NCI-H128 (cell line): ENCODE measurements at regions not wholly inside any gene's neighbourhood (a gene's known extent, or its start where the extent isn't known, plus 50 kb on each side); places are given as distances from the start of the nearest gene placed in this dataset.

Source experiments
- DNase-seq: peaks from one replicate; lab custom pipeline; 2025; ENCODE audit not compliant: unreplicated experiment; lab: John Stamatoyannopoulos, UW

DNA sequence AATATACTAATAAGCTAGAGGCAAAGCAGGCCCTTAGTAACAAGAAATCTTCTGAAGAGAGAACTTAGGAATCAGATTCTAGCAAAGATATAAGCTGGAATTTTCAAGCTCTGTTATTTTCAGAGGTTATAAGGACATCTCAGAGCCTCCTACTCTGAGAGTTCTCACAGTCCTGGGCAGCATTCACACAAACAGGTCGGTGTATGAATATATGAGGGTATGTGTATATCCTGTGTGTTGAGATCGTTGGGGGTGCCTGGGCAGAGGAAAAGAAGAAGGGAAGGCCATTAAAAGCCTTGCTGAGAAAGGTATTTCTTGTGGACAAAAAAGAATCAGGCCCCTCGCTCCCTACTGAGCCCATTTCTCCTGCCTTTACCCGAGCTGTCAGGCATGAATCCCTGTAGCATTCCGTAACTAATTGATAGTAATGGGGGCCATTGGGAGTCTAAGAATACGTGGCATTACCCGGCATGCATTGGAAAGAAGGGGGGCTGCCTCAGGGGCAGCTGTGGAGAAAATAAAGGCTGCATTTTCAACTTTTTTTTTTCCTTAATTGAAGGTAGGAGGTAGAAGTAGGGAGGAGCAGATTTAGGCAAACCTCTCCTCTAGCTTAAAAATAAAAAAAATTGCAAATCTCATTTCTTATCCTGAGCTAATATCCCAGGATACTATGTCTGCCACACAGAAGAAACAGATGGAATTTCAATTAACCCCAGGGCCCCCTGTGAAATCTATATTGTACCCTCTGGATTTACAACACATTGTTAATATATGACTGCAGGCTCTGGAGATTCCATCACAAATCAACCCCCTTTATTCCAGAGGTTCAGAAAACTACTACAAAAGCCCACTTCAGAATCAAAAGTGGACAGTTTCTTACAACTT is 103.8 kb downstream of the GTPBP8 start:
- no peak for DNase-seq

GRCh38 chr3:113096188-113096892 is 105.6 kb downstream of the GTPBP8 start:
- DNase-seq = no peak

- no peak for DNase-seq
Observed at GRCh38 chr3:113097960-113098447, 107.2 kb downstream of the GTPBP8 start.

- no peak for DNase-seq
Observed at GRCh38 chr3:113100063-113100462, 109.3 kb downstream of the GTPBP8 start.

GRCh38 chr3:113103588-113103987 is 107.8 kb upstream of the BOC start:
- DNase-seq = no peak

- DNase-seq = no peak
Observed at GRCh38 chr3:113104357-113105092, 106.8 kb upstream of the BOC start.

GRCh38 chr3:113105093-113105449 is 106.3 kb upstream of the BOC start:
- DNase-seq = no peak

GRCh38 chr3:113105966-113106660 is 105.2 kb upstream of the BOC start:
- no peak for DNase-seq

DNA sequence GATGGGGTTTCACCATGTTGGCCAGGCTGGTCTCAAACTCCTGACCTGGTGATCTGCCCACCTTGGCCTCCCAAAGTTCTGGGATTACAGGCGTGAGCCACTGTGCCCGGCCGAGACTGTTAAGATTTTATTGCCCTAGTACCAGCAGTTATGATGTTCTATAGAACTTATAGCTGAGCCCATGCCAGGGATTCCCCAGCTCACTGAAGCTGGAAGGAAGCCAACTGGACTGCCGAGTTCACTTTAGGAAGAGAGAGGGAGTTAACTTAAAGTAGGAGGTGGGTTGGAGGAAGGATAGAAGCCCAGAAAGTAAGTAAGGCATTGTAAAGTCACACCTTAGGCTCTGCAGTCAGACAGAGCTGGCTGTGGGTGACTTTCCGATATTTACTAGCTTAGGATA is 101.1 kb upstream of the BOC start:
- DNase-seq = no peak

GRCh38 chr3:113111011-113111707 is 100.2 kb upstream of the BOC start:
- DNase-seq = no peak

DNA sequence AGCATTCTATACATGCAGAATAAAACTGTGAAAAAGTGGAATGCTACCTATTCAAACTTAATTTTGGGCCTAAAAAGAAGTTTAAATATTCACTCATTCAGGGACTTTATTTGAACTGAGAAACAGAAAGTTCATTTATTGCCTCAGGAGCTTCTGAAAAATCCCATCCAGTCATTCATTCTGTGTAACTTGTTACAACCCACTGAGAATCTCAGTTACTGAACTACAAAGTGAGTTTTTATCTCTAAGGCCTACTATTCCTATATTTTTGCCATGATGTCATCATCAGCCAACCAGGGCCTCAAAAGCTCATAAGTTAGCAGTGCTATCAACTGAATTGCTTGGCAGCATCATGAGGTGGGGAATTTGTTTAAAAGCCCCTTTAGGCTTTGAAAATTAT is 98.0 kb upstream of the BOC start:
- no peak for DNase-seq

- no peak for DNase-seq
Observed at GRCh38 chr3:113117511-113118234, 93.7 kb upstream of the BOC start.

DNA sequence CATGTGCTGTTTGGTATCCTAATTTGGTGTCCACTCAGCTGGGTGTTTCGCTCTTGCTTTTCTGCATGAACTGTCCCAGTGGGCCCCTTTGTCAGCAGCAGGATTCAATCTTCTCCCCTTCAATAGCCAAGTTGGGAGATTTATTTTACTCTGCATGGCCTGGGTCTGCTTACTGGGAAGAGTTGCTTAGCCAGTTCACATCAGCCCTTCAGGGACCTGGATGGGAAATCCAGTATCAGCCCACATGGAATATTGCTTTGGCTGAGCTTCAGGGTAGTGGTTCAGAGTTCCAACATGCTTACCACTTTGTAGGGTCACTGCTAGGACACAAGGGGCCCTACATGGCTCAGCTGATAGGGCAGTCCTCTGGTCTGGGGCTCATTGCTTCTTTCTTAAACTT is 93.0 kb upstream of the BOC start:
- DNase-seq = no peak

DNA sequence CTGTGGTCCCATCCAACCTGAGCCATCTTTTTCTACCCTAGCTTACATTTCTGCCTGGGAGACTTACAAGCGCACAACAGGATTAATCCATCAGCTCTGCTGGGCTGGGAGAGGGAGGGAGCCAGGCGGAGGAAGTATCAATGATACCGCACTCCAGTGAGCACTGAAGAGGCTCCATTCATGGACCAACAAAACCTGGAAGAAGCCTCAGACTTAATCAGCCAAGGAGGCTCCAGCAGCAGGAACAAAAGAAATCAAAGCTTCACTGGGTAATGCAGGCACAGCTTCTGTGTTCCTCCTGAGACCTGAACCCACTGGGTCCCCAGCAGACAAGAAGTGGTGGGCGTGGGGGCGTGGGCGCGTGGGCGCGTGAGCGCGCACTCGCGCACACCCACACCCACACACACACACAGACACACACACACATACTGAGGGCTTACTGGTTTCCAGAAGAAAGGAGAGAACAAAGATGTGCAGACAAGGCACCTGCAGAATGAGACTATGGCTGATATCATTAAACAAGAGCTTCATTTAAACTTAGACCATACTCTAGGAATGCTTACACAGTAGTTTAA is 87.0 kb upstream of the BOC start:
- no peak for DNase-seq

DNA sequence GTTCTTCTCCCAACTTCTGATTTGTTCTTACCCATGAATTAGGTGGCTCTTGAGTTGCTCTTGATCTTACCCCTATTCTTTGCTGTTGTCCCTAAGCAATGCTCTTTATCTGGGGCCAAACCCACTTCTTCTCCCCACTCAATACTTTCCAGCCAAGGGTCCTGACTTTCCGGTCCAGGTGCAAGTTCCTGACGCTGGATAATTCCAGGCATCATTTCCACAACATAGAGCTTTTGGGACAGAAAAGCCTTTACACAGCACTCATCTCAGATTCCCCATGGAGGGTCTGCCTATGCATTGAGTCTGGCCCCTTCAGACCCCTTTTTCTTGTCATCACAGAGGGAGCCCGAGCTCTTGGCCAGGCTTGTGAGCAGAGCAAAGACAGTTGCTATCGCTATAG is 85.4 kb upstream of the BOC start:
- DNase-seq = no peak

- DNase-seq = no peak
Observed at GRCh38 chr3:113128386-113129015, 82.9 kb upstream of the BOC start.

- no peak for DNase-seq
Observed at GRCh38 chr3:113129168-113129567, 82.2 kb upstream of the BOC start.

- no peak for DNase-seq
Observed at GRCh38 chr3:113132571-113132996, 78.8 kb upstream of the BOC start.

DNA sequence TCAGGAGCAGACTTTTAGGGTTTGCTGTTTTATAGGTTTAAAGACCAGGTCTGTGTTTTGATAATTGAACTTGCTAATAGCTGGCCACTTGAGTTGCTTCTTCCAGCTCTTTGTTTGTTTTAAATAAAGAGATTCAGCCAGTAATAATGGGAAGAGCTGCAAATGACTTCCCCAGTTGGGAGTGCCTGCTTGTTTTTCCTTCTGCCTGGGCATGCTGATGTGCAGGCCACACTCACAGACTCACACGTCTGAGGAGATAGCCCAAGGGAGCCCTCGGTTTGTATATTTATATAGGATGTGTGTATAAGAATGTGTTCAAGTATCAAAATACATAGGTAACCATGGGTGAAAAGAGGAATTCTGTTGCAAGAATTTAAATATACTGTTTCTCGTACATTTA is 78.2 kb upstream of the BOC start:
- no peak for DNase-seq
